RPMI8226 (cell line): ENCODE measurements at regions not wholly inside any gene's neighbourhood (a gene's known extent, or its start where the extent isn't known, plus 50 kb on each side); places are given as distances from the start of the nearest gene placed in this dataset.
"Not testable (repeated sequence)": the region's sequence is repeated elsewhere in the genome, so short reads cannot be mapped to it uniquely, and the experiment has no call there.

ENCODE experiments used
- DNase-seq: peaks from one replicate; pipeline ENCODE4 v3.0.0-alpha.2; 2015

- no peak for DNase-seq
Observed at GRCh38 chr3:70736009-70736408, 423.6 kb upstream of the MDFIC2 start.

GRCh38 chr3:70734756-70735155, 422.3 kb upstream of the MDFIC2 start:
- no peak for DNase-seq

- DNase-seq = no peak
Observed at GRCh38 chr3:70731046-70731445, 418.6 kb upstream of the MDFIC2 start.

GRCh38 chr3:70729845-70730244, 417.4 kb upstream of the MDFIC2 start:
- DNase-seq = no peak

GRCh38 chr3:70728311-70728710, 415.9 kb upstream of the MDFIC2 start:
- no peak for DNase-seq

- DNase-seq = no peak
Observed at GRCh38 chr3:70726961-70727360, 414.5 kb upstream of the MDFIC2 start.

GRCh38 chr3:70726096-70726938, 413.9 kb upstream of the MDFIC2 start:
- DNase-seq = no peak

- no peak for DNase-seq
Observed at GRCh38 chr3:70722018-70722417, 409.6 kb upstream of the MDFIC2 start.

- DNase-seq = no peak
Observed at GRCh38 chr3:70716832-70717231, 404.4 kb upstream of the MDFIC2 start.

- DNase-seq = no peak
Observed at GRCh38 chr3:70712449-70713082, 400.1 kb upstream of the MDFIC2 start.

- DNase-seq = no peak
Observed at GRCh38 chr3:70703305-70704102, 391.1 kb upstream of the MDFIC2 start.

GRCh38 chr3:70702132-70702531, 389.7 kb upstream of the MDFIC2 start:
- DNase-seq = no peak

- DNase-seq = no peak
Observed at GRCh38 chr3:70684701-70685100, 372.3 kb upstream of the MDFIC2 start.

- not testable (repeated sequence) for DNase-seq
Observed at GRCh38 chr3:70675810-70676209, 363.4 kb upstream of the MDFIC2 start.

GRCh38 chr3:70658513-70659310, 346.3 kb upstream of the MDFIC2 start:
- DNase-seq = no peak

GRCh38 chr3:70657454-70657853, 345.0 kb upstream of the MDFIC2 start:
- no peak for DNase-seq

GRCh38 chr3:70647823-70648222, 335.4 kb upstream of the MDFIC2 start:
- no peak for DNase-seq

- no peak for DNase-seq
Observed at GRCh38 chr3:70647094-70647493, 334.7 kb upstream of the MDFIC2 start.

- DNase-seq = no peak
Observed at GRCh38 chr3:70646635-70647034, 334.2 kb upstream of the MDFIC2 start.

- DNase-seq = no peak
Observed at GRCh38 chr3:70640481-70640880, 328.0 kb upstream of the MDFIC2 start.

GRCh38 chr3:70635301-70635700, 322.9 kb upstream of the MDFIC2 start:
- no peak for DNase-seq

GRCh38 chr3:70631716-70632307, 319.4 kb upstream of the MDFIC2 start:
- DNase-seq = no peak
